ENCODE measurements at regions not wholly inside any gene's neighbourhood (a gene's known extent, or its start where the extent isn't known, plus 50 kb on each side); places are given as distances from the start of the nearest gene placed in this dataset.

DNA sequence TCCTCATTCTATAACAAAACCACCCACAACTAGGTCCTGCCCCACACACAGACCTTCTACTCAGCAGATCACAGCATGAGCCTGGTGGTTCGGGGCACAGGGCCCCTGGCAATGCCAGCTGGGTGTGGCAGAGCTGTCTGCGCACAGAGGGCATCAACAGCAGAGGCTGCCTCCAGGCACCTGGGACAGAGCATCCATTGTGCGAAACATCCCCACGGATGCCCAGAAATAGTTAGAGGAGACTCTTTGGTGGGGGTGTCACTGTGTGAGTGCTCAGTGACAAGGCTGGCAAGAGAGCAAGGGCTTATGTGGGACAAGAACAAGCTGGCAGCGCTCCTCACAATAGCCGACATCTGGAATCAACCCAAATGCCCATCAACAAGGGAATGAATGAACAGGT is 487.4 kb upstream of the PROK2 start:
- TF ChIP-seq EZH2 (IDR thresholded peaks at IDR 0.05; ENCODE audit: borderline replicate concordance) = no peak
- TF ChIP-seq, protein P1, sequence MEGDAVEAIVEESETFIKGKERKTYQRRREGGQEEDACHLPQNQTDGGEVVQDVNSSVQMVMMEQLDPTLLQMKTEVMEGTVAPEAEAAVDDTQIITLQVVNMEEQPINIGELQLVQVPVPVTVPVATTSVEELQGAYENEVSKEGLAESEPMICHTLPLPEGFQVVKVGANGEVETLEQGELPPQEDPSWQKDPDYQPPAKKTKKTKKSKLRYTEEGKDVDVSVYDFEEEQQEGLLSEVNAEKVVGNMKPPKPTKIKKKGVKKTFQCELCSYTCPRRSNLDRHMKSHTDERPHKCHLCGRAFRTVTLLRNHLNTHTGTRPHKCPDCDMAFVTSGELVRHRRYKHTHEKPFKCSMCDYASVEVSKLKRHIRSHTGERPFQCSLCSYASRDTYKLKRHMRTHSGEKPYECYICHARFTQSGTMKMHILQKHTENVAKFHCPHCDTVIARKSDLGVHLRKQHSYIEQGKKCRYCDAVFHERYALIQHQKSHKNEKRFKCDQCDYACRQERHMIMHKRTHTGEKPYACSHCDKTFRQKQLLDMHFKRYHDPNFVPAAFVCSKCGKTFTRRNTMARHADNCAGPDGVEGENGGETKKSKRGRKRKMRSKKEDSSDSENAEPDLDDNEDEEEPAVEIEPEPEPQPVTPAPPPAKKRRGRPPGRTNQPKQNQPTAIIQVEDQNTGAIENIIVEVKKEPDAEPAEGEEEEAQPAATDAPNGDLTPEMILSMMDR (IDR thresholded peaks at IDR 0.05; ENCODE audit: poor library complexity) = no peak

Data from hepatocyte (in vitro differentiated cells).